ENCODE measurements at regions not wholly inside any gene's neighbourhood (a gene's known extent, or its start where the extent isn't known, plus 50 kb on each side); places are given as distances from the start of the nearest gene placed in this dataset.

GRCh38 chr11:70820712-70821111 is 422.4 kb downstream of the CTTN start:
- no peak for TF ChIP-seq EGR1 (IDR thresholded peaks at IDR 0.05)
- no peak for TF ChIP-seq EP300 (IDR thresholded peaks at IDR 0.05; ENCODE audit: borderline replicate concordance)
- TF ChIP-seq CREB1 (IDR thresholded peaks at IDR 0.05; ENCODE audit: low read depth) = no peak
- no peak for TF ChIP-seq TAF1 (IDR thresholded peaks at IDR 0.05; ENCODE audit: low read depth)
- TF ChIP-seq USF1 (IDR thresholded peaks at IDR 0.05) = no peak
- no peak for TF ChIP-seq TEAD4 (IDR thresholded peaks at IDR 0.05)
- TF ChIP-seq MAX (IDR thresholded peaks at IDR 0.05) = no peak
- TF ChIP-seq NFIC (IDR thresholded peaks at IDR 0.05) = no peak
- TF ChIP-seq TCF12 (IDR thresholded peaks at IDR 0.05; ENCODE audit: low read depth) = no peak
